Aorta (tissue), 5 donors: ENCODE measurements at regions not wholly inside any gene's neighbourhood (a gene's known extent, or its start where the extent isn't known, plus 50 kb on each side); places are given as distances from the start of the nearest gene placed in this dataset.

Experiments
- ATAC-seq: fragments of 200-7000 bp; cut with Tn5 transposase; one replicate; pipeline ENCODE4 v1.9.1; 2022; ENCODE audit warnings: moderate library complexity; ENCODE audit not compliant: low FRiP score
- DNase-seq, 2 donors: peaks; one replicate each; pipeline ENCODE4 v3.0.0-alpha.2; 2020
- H3K27ac ChIP-seq, 2 donors: one replicate each; pipeline ENCODE4 v1.5.1; 2013; ENCODE audit warnings: low read length in 2 of 2, mild to moderate bottlenecking in 2 of 2, moderate library complexity in 2 of 2, control low read depth in 1 of 2, inconsistent platforms in 1 of 2, low read depth in 1 of 2
- H3K27me3 ChIP-seq, 2 donors: one replicate each; pipeline ENCODE4 v1.6.1; 2013; ENCODE audit warnings: control low read depth in 1 of 2, low read length in 1 of 2, mild to moderate bottlenecking in 1 of 2, moderate library complexity in 1 of 2; ENCODE audit not compliant: insufficient read depth in 2 of 2, control insufficient read depth in 1 of 2
- H3K36me3 ChIP-seq, 2 donors: one replicate each; pipeline ENCODE4 v1.6.1; 2013; ENCODE audit warnings: control low read depth in 1 of 2, low read length in 1 of 2, mild to moderate bottlenecking in 1 of 2; ENCODE audit not compliant: insufficient read depth in 2 of 2, control insufficient read depth in 1 of 2
- H3K4me1 ChIP-seq, 2 donors: one replicate each; pipeline ENCODE4 v1.6.1; 2013; ENCODE audit warnings: low read length in 2 of 2, control low read depth in 1 of 2, mild to moderate bottlenecking in 1 of 2, moderate library complexity in 1 of 2; ENCODE audit not compliant: insufficient read depth in 2 of 2, control insufficient read depth in 1 of 2
- H3K4me3 ChIP-seq, 2 donors: one replicate each; pipeline ENCODE4 v1.5.1; 2013; ENCODE audit warnings: low read length in 2 of 2, control low read depth in 1 of 2, mild to moderate bottlenecking in 1 of 2
- H3K9me3 ChIP-seq: one replicate; pipeline ENCODE4 v1.6.1; 2013; ENCODE audit warnings: mild to moderate bottlenecking, low read length; ENCODE audit not compliant: control insufficient read depth
- WGBS, 2 donors: extraction: QIAGEN DNeasy Blood & Tissue Kit; methylation state at CpG; one replicate each; pipeline ENCODE4 v1.1.7; 2013; 5-methylcytosine and 5-hydroxymethylcytosine counted together
- intact Hi-C, 2 donors: fragments of 100-400 bp; cut with DNase I; formaldehyde crosslinking; loops; one replicate each; pipeline versions ENCODE4 v1.14.2 to v1.15.0; 2022
- donor health status: healthy with polysubstance abuse.
- donor health status: Bipolar disorder and iron deficiency.
- donor health status: DM: no; HTN: no; CAD: no.
- donor health status: DM: no; HTN: no; CAD: no.
- donor health status: DM: yes; HTN: yes; CAD: no.

GRCh38 chr12:59980476-59980875 lies 384.6 kb downstream of the SLC16A7 start:
- no peak overlapping the region for H3K27ac ChIP-seq
- no peaks in the 10 kb centered on the region for H3K9me3 ChIP-seq
- intact Hi-C loops: no loop called here
- DNase-seq (no peak), ATAC-seq (no peak)
- no peaks in the 10 kb centered on the region for H3K4me1 ChIP-seq
- WGBS, 2 donors: 32 to 41% methylated on average over 1 of the region's 1 CpG
- no peaks in the 10 kb centered on the region for H3K36me3 ChIP-seq
- no peaks in the 10 kb centered on the region for H3K27me3 ChIP-seq
- no peak overlapping the region for H3K4me3 ChIP-seq

DNA sequence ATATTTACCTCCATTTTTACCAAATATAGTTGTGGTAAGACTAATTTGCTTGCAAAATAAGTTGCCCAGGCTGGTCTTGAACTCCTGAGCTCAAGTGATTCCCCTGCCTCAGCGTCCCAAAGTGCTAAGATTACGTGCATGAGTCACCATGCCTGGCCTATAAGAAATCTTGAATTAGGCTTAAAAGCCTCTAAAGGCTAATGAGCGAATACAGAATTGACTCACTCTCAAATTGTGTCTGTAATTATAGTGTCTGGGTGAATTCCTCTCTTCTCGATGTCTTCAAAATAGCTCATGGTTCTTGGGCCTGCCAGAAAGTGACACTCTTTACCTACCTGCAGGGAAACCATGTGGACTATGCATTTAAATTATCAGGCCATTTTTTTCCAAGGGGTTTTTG lies 403.5 kb downstream of the SLC16A7 start:
- Histone ChIP-seq H3K9me3 (no peaks in the 10 kb centered on the region), H3K27ac (no peak overlapping the region), H3K4me1 (no peaks in the 10 kb centered on the region), H3K27me3 (no peaks in the 10 kb centered on the region), H3K36me3 (no peaks in the 10 kb centered on the region), H3K4me3 (no peak overlapping the region)
- intact Hi-C loops: no loop called here
- no peak for ATAC-seq
- WGBS, 2 donors: 84 to 90% methylated on average over 4 of the region's 4 CpGs
- DNase-seq: no peak

GRCh38 chr12:60010486-60010885 lies 414.7 kb downstream of the SLC16A7 start:
- 84 to 97% methylated on average over 1 of the region's 1 CpG for WGBS, 2 donors
- Histone ChIP-seq H3K27ac (no peak overlapping the region), H3K4me1 (no peaks in the 10 kb centered on the region), H3K27me3 (no peaks in the 10 kb centered on the region), H3K36me3 (no peaks in the 10 kb centered on the region), H3K9me3 (no peaks in the 10 kb centered on the region), H3K4me3 (no peak overlapping the region)
- ATAC-seq (no peak), DNase-seq (no peak)
- intact Hi-C loops: no loop called here

DNA sequence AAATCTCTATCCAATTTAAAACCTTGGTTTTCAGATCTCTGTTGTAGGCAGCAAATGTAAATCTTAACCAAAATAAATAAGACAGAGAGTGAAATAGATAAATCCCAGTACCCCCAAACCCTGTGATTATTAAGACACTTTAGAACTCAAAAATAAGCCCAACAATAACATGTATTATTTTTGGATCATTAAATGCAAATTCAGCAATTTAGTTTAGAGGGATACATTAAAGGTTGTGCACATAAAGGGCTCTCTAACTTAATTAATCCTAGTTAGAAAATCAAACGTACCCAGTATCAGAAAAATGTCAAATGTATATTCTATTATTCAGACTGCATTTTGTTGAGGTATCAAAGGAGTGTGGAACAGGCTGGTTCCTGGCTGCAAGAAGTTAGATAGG lies 416.8 kb downstream of the SLC16A7 start:
- H3K27me3 ChIP-seq: no peaks in the 10 kb centered on the region
- H3K4me3 ChIP-seq: no peak overlapping the region
- H3K4me1 ChIP-seq: no peaks in the 10 kb centered on the region
- H3K36me3 ChIP-seq: no peaks in the 10 kb centered on the region
- 35 to 37% methylated on average over 1 of the region's 1 CpG for WGBS, 2 donors
- ATAC-seq (no peak), DNase-seq (no peak)
- H3K27ac ChIP-seq: no peak overlapping the region
- intact Hi-C loops: no loop called here
- H3K9me3 ChIP-seq: no peaks in the 10 kb centered on the region

- intact Hi-C loops: no loop called here
- no peaks in the 10 kb centered on the region for H3K9me3 ChIP-seq
- H3K27ac ChIP-seq: no peak overlapping the region
- no peaks in the 10 kb centered on the region for H3K36me3 ChIP-seq
- no peaks in the 10 kb centered on the region for H3K4me1 ChIP-seq
- no peak overlapping the region for H3K4me3 ChIP-seq
- no peak for ATAC-seq
- no peak for DNase-seq
- H3K27me3 ChIP-seq: no peaks in the 10 kb centered on the region
Observed at GRCh38 chr12:60014436-60014835, 418.6 kb downstream of the SLC16A7 start.

GRCh38 chr12:60020068-60020467 lies 424.2 kb downstream of the SLC16A7 start:
- no peaks in the 10 kb centered on the region for H3K27me3 ChIP-seq
- H3K9me3 ChIP-seq: no peaks in the 10 kb centered on the region
- no peak overlapping the region for H3K4me3 ChIP-seq
- ATAC-seq: no peak
- DNase-seq: no peak
- H3K36me3 ChIP-seq: no peaks in the 10 kb centered on the region
- no peak overlapping the region for H3K27ac ChIP-seq
- intact Hi-C loops: no loop called here
- H3K4me1 ChIP-seq: no peaks in the 10 kb centered on the region
- WGBS, 2 donors: 71 to 78% methylated on average over 2 of the region's 2 CpGs

GRCh38 chr12:60021235-60021634 lies 425.4 kb downstream of the SLC16A7 start:
- no peaks in the 10 kb centered on the region for H3K9me3 ChIP-seq
- 89 to 96% methylated on average over 3 of the region's 3 CpGs for WGBS, 2 donors
- intact Hi-C loops: no loop called here
- H3K4me3 ChIP-seq: no peak overlapping the region
- no peak for ATAC-seq
- H3K4me1 ChIP-seq: no peaks in the 10 kb centered on the region
- H3K27ac ChIP-seq: no peak overlapping the region
- no peaks in the 10 kb centered on the region for H3K27me3 ChIP-seq
- H3K36me3 ChIP-seq: no peaks in the 10 kb centered on the region
- no peak for DNase-seq

- Histone ChIP-seq H3K9me3 (no peaks in the 10 kb centered on the region), H3K27ac (no peak overlapping the region), H3K4me1 (no peaks in the 10 kb centered on the region), H3K27me3 (no peaks in the 10 kb centered on the region), H3K36me3 (no peaks in the 10 kb centered on the region), H3K4me3 (no peak overlapping the region)
- DNase-seq (no peak), ATAC-seq (no peak)
- intact Hi-C loops: no loop called here
- WGBS, 2 donors: 89 to 90% methylated on average over 3 of the region's 3 CpGs
Observed at GRCh38 chr12:60027266-60027665, 431.4 kb downstream of the SLC16A7 start.

DNA sequence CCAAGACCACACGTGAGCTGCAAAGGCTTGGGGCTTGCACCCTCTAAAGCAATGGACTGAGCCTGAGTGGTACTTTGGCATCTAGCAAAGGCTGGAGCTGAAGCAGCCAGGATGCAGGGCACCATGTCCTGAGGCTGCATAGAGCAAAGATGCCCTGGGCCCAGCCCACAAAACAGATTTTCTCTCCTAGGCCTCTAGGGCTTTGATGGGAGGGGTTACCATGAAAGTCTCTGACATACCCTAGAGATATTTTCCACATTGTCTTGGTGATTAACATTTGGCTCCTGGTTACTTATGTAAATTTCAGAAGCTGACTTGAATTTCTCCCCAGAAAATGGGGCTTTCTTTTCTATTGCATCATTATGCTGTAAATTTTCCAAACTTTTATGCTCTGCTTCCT lies 438.3 kb downstream of the SLC16A7 start:
- H3K36me3 ChIP-seq: no peaks in the 10 kb centered on the region
- H3K4me3 ChIP-seq: no peak overlapping the region
- peaks cover 1% of the 10 kb centered on the region for H3K9me3 ChIP-seq
- no peak for ATAC-seq
- H3K4me1 ChIP-seq: no peaks in the 10 kb centered on the region
- DNase-seq: no peak
- 76 to 79% methylated on average over 1 of the region's 1 CpG for WGBS, 2 donors
- no peak overlapping the region for H3K27ac ChIP-seq
- no peaks in the 10 kb centered on the region for H3K27me3 ChIP-seq
- intact Hi-C loops: no loop called here
